CD4-positive, alpha-beta T cell treated with Interferon alpha-2 for 1 hour (primary cell): ENCODE measurements at regions not wholly inside any gene's neighbourhood (a gene's known extent, or its start where the extent isn't known, plus 50 kb on each side); places are given as distances from the start of the nearest gene placed in this dataset.

ENCODE experiments used
- DNase-seq, 2 donors: peaks; one replicate each; pipeline ENCODE4 v3.0.0-alpha.2; 2020 to 2022

DNA sequence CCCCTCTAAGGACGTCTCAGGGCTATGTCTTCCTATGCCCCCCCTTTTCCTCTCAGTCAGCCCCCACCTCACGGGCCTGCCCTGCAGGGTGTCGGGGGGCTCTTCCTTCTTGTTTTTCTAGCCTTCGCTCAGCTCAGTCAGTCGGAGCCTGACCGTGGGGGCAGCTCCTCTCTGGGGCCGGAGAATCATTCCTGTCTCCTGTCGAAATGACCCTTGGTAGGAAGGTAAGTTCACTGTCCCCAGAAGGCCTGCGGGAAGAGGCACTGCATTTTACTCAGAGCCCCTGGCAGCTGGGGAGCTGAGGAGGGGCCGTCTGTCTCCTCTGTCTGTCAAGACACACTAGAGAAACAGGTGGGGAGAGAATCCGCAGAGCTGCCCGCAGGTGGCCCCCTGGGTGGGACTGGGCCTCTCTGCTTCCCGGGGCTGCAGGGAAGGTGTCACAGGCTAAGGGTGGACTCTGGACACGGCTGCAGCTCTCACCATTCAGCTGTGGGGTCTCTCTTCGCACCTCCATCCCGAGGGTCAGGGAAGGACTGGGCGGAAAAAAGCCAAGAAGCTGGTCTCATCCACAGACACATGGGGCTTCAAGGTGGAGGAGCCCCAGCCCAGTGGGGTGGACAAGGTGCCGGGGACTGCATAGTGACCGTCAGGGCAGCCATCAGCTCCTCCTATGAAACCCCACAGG is 112.8 kb upstream of the TNRC6C start:
- no peak for DNase-seq

DNA sequence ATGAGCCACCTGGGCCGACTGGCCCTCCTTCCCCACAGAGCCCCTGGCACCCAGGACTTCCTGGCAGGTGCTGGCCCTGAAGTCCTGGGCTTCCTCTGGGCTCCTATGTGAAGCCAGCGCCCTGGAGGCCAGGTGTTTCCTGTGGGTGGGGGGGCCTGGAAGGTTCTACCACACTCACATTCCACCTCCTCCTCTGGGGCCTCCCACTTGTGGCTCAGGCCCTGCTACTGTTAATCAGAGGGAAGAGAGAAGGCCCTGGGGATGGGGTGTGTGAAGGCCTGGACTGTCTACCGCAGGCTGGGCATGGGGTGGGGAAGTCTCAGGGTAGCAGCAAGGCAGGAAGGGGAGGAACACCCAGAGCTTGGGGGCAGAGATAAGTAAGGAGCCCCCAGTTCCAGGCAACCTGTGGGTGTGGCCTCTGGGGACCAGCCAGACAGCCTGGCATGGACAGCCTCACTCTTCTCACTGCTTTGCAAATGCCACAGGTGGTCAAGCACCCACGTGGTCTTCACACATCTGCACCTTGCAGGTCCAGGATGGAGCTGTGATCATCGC is 111.9 kb upstream of the TNRC6C start:
- DNase-seq, result no peak

DNA sequence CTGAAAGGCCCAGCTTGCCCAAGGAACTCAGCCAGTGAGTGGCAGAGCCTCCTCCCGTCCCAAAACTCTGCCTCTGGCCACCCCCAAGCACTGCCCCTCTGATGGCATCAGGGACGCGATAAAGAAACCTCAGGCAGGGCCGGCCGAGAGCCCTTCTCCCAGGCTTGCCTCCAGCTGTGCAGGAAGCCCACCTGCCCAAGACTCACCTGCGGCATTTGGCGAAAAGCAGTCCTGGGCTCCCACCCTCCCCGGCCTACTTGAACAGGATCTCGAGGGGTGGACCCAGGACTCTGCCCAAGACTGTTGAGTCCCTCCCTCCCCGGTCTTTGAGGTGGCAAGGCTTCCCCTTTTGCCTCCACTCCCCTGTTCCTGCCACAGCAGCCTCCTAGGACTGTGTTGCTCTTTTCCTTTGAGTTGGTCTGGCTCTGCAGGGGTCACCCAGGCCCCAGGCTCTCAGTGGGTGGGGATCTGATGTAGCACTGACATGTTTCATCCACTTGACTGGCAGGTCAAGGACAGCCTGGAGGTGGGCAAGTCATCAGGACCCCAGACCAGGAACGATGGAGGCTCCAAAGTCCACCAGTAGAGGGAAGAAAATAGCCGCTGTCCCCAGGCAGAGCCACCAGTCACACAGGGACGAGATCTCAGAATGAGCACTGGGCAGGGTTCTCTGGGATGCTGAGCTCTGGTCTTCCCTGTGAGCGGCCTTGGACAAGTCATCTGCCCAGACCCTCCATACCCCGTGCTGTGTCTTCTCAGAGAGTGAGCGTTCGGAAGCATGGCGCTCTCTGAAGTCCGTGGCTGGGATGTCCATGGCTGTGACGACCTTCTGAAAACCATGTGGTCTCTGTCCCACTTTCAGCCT is 111.0 kb upstream of the TNRC6C start:
- DNase-seq, result no peak

DNA sequence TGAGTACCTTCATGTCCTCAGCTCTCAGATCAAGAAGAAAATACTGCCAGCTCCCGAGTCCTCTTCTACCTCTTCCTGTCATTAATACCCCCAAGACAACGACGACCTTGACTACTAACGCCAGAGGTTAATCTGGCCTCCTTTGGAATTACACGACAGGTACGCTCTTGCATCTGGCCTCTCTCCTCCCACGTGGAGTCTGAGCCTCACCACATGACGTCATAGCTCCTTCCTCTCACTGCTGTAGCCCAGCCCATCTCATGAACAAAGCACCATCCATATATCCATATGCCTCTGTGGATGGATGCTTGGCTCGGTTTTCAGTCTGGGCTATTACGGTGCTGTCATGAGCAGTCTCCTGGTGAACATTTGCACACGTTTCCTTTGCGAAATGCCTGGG is 110.2 kb upstream of the TNRC6C start:
- no peak for DNase-seq

DNA sequence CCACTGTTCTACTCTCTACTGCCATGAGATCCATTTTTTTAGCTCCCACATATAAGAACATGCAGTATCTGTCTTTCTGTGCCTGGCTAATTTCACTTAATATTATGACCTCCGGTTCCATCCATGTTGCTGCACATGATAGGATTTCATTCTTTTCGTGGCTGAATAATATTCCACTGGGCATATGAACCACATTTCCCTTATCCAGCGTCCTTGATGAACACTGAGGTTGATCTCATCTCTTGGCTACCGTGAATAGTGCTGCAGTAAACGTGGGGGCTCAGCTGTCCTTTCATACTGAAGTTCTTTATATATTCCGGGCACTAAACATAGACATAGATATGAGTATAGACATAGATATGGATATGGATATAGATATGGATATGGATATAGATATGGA is 109.3 kb upstream of the TNRC6C start:
- no peak for DNase-seq

DNA sequence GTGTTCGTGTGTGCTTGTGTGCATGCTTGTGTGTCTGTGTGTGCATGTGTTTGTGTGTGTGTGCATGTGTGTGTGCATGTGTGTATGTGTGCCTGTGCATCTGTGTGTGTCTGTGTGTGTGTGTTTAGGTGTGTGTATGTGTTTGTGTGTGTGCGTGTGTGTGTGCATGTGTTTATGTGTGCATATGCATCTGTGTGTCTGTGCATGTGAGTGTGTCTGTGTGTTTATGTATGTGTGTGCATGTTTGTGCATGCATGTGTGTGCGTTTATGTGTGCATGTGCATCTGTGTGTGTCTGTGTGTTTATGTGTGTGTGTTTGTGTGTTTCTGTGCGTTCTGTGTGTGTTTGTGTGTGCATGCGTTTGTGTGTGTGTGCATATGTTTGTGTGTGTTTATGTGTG is 106.6 kb upstream of the TNRC6C start:
- no peak for DNase-seq

DNA sequence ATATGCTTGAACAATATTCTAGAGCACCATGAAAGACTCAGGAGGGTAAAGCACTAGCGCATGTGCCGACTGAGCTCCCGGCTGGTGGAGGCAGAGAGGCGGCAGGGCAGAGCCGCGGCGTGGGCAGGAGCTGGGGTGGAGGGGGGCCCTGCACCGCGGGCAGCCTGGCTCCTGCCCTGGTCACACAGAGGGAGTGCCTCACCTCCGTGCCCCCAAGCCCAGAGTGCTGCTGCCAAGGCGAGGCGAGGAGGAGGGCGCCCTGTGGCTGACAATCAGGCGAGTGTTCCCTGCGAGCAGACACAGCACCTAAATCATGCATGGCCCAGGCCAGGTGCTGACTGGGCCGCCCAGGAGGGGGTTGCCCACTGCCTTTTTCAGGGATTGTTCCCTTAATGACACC is 105.8 kb upstream of the TNRC6C start:
- DNase-seq, result no peak

DNA sequence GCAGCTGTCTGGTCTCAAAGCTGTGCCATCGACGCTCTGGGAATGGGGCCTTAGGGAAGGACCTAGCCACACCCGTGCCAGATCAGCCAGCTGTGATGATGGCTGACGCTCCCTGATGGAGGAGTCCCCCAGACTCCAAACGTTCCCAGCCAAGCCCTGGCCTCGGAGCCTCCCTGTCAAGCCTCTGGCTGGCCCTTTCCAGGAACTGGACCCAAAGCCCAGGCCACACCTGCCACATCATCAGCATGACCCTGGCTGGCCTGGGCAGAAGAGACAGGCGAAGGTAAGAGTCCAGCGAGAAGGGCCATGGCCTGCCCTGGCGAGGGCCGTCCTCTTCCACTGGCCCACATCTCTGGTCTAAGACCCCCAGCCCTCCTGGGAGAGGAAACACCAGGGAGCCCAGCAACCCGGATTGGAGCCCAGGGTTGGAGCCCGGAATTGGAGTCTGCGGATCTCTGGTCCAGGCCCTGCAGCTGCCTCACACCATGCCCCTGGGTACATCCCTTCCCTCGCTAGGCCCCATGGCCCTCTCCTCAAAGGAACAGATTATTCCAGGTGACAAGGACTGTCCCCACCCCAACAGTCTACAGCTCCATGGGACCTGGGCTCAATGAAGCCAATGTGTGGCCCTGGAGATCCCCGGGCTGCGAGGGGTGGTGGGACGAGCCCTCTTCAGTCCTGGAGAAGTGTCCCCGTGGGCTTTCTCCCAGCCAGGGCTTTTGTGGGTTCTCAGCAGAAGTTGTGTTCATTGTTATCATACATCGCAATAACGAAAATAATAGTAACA is 105.1 kb upstream of the TNRC6C start:
- no peak for DNase-seq

DNA sequence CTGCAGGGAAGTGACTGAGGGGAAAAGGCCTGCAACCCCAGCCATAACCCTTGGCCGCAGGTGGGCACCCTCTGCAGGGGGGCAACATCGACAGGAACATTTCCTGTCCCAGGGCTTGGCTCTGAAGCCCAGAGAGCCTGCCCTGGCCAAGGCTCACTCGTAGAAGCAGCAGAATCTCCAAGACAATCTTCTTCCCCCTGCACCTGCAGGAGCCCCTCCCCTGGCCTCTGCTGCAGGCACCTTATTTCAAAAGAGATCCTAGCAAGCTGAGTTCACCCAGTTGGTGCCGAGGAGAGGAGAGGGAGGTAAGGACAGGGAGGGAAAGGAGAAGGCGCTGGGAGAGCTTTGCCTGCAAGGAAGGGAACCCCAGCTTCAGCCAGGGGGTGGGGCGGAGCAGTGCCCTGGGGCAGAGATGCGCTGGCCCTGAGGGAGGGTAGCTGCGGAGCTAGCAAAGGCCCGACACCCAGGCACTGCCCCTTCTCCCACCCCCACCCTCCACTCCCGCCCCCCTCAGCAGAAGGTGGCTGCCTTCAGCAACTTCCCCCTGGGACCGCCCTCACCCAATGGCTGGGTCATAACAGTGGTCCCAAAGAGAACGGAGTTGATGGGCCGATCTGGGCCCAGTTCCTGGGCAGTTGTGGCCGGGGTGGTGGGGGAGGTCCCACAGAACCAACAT is 104.3 kb upstream of the TNRC6C start:
- DNase-seq, result no peak

DNA sequence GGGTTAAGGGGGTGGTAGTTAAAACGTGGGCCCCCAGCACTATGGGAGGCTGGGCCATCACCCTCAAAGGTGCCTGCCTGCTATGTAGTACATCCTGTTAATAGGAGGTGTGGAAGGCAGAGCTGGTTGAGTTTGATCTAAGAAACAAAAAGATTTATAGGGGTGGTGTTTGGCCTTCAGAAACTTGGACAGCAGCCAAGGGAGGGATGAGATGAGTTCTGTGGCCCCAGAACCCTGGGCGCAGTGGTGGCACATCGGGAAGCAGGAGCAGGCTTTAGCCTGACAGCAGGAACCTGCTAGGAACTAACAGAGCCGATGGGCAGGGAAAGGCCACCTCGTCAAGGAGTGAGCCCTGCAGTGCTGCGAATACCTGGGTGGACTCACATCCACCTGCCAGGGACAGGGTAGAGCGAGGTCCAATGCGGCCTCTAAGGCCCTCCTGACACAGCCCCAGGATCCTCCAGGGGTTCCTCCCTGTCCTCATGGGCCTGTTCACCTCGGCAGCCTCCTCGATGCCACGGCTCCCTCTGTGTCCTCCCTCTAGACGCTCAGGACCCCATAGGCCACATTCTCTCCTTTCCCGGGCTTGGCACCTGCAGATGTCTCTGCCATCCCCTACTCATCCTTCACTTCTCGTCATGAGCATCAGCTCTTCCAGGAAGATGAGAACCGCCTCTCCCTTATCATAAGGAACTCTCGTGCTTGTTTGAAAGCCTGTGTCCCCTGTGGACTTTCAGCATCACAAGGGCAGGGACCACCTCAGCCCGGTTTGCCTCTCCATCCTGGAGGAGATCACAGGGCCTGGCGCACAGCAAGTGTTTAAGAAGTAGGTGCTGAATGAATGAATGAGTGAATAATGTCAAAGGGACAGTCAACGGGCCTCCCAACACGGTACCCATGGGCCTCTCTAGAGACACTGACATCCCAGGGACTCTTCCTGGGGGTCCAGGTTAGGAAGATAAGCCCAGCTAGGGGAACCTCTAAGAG is 103.5 kb upstream of the TNRC6C start:
- no peak for DNase-seq

DNA sequence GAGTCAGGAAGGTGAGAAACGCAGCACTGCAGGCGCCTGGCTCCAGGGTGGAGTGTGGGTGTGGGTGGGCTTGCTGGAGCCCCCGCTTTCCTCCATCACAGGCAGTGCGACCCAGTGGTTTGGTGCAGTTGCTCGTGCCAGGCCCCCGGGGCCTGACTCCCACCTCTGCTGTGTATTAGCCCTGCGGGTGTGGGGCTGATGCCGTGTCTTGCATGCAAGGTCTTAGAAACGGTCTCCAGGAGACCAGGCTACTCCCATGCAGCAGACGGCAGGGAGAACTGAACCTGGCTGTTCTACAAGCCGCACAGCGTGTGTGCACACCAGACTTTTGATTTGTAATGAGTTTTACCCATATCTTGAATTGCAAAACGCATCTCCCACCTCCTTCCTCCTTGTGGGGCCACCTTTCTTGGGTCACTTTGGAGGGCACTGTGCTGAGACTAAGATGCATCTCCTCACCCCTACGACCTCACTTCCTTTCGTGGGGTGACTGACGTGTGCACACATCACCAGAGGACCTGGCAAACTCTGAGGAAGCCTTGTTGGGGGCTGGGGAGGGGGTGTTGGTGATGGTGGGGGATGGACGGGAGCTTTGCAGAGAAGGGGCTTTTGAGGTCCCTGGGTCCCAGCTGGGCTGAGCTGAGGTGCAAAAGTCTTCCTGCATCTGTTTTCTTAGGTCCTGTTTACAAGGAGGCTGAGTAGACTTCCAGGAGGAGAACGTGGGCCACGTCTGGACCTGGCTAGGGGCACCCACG is 101.8 kb upstream of the TNRC6C start:
- DNase-seq, result no peak

DNA sequence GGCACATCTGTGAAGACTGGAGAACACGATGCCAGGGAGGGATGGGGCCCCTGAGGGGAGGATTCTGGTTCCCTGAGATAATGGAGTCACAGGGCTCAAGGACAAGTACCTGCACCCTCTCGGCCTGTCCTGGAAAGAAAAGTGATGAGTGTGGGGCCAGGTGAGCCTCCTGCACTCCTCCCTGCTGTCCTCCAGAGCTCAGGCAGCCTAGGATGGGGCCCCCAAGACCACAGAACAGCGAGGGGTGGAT is 101.3 kb upstream of the TNRC6C start:
- DNase-seq, result no peak

DNA sequence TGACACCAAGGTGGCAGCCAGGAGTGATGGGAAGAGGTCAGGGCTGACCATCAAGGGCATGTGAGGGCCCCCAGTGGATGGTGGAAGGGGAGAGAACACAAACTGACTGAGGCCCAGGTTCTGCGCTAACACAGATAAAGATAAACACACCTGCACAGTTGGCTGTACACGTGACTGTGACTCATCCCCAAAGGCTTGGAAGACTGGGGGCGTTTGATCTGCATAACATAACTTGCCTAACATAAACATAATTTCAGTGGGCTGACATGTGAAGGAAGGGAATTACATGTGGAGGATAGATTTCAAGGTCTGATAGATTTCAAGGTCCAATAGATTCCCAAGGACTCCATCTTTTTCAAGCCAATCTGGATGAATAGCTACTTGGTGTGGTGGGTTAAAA is 100.9 kb upstream of the TNRC6C start:
- no peak for DNase-seq

DNA sequence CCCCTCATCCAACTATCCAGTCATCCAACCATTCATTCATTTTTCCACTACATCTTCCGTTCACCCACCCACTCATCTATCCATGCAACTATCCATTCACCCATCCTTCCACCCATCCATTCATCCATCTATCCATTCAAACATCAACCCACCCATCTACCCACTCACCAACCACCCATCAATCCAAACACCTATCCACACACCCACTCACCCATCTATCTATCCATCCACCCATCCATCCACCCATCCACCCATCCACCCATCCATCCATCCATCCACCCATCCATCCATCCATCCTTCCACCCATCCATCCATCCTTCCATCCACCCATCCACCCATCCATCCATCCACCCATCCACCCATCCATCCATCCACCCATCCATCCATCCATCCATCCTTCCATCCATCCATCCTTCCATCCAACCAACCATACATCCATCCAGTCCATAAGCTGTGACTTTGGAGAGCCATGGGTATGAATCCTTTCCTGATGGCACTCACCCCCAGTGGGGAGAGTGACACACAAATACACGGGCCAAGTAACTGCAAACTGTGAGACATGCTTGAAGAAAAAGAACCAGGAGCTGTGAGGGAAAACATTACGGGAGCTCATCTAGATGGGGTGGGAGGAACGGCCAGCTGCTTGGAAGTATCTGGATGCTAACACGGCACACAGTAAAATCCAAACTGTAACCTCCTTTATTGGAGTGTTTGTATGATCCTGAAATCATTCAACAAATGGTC is 100.0 kb upstream of the TNRC6C start:
- DNase-seq, result no peak

DNA sequence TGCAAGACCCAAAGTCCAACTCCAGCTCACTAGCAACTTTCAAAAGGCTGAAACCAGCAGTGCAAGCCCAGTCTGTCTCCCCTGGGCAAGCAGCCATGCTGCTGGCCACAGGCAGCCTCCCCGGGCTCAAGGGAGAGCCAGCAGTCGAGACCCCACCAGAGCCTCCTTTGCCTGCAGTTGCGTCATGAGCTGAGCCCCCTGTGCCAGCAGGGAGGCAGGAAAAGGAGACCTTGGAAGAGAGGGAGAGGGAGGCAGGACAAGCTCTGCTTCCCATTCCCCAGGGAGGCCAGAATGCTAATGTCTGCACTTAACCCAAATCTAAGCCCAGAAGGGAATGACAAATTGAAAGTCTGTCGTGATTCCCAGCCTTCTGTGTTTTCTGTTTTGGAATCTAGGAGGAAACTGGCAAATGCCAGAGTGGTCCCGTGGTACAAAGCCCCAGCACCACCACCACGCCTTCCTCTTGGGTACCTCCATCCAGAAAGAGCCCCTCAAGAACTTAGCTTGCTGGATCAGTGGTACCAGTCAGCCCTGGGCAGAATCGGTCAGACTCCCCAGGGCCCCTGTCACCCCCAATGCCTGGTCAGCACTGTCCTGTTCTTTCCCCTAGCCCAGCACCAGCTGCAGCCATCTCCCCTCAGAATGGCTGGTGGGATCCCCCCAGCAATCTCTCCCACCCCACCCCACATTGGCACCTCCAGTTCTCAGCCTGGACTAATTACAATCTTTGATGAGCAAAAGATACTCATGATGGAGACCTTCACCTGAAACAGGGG is 99.3 kb upstream of the TNRC6C start:
- no peak for DNase-seq

DNA sequence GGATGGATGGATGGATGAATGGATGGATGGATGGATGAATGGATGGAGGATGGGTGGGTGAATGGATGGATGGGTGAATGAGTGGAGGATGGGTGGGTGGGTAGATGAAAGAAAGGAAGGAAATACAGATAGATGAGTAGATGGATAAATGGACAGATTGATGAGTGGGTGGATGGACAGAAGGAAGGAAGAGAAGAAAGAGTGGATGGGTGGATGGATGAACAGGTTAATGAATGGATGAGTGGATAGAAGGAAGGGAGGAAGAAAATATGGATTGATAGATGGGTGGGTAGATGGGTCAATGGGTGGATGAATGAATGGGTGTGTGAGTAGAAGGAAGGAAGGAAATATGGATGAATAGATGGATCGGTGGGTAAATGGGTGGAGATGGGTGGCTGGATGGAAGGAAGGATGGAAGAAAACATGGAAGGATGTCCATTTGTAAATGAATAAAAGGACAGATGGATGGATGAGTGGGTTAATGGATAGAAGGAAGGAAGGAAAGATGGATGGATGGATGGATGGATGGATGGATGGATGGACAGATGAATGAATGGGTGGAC is 97.3 kb upstream of the TNRC6C start:
- no peak for DNase-seq

DNA sequence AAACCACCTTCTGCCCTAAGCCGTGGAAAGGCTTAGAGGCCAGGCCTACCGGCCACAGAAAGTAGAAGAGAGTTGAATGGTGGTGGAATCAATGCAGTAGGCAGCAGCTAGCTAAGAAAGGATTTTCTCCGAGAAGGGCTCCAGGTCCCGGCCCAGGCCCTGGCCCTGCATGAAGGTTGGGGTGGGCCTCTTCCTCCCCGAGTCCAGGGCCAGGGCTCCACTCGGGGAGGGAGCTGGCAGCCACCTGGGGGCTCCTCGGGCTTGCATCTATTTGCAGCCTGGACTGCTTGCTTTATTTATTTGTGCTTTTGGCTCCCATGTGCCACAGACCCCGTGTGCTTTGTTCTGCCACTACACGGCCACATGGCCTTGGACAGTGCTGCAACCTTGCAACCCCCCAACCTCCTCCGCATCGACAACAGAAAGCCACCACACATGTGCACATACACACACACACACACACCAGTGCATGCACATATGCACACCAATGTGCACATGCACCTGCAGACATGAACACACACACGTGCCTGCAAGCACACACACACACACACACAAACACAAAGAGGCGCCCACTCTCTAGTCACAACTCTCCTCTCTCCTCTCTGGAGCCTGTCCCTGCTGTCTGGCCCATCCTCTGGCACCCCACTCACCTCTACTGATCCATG is 96.4 kb upstream of the TNRC6C start:
- no peak for DNase-seq
